Trophoblast cell (in vitro differentiated cells and primary cell): ENCODE measurements at regions not wholly inside any gene's neighbourhood (a gene's known extent, or its start where the extent isn't known, plus 50 kb on each side); places are given as distances from the start of the nearest gene placed in this dataset.

Experiments
- DNase-seq, 2 donors: peaks; one replicate each; pipeline ENCODE4 v3.0.0-alpha.2; 2016
- H2AFZ ChIP-seq: 2 replicates; pipeline ENCODE4 v1.6.1; 2013; ENCODE audit warnings: low read length, moderate library complexity, mild to moderate bottlenecking; ENCODE audit not compliant: insufficient read depth, poor library complexity
- H2AK5ac ChIP-seq: 2 replicates; pipeline ENCODE4 v1.6.1; 2013; ENCODE audit warnings: mild to moderate bottlenecking, low read length
- H2BK120ac ChIP-seq: 2 replicates; pipeline ENCODE4 v1.6.1; 2013; ENCODE audit warnings: low read length, mild to moderate bottlenecking, moderate library complexity; ENCODE audit not compliant: insufficient read depth, poor library complexity
- H2BK12ac ChIP-seq: 2 replicates; pipeline ENCODE4 v1.6.1; 2013; ENCODE audit warnings: mild to moderate bottlenecking, low read length, moderate library complexity
- H2BK5ac ChIP-seq: 2 replicates; pipeline ENCODE4 v1.6.1; 2013; ENCODE audit warnings: low read length, low read depth, moderate library complexity, mild to moderate bottlenecking; ENCODE audit not compliant: poor library complexity
- H3K14ac ChIP-seq: 2 replicates; pipeline ENCODE4 v1.6.1; 2013; ENCODE audit warnings: mild to moderate bottlenecking, low read length
- H3K18ac ChIP-seq: 2 replicates; pipeline ENCODE4 v1.6.1; 2013; ENCODE audit warnings: mild to moderate bottlenecking, low read length
- H3K23ac ChIP-seq: 2 replicates; pipeline ENCODE4 v1.6.1; 2013; ENCODE audit warnings: low read length
- H3K27ac ChIP-seq: 2 replicates; pipeline ENCODE4 v1.5.1; 2013; ENCODE audit warnings: low read depth, mild to moderate bottlenecking, inconsistent platforms, low read length, moderate library complexity
- H3K27me3 ChIP-seq: 2 replicates; pipeline ENCODE4 v1.6.1; 2013; ENCODE audit warnings: inconsistent platforms, mild to moderate bottlenecking, low read length, moderate library complexity; ENCODE audit not compliant: insufficient read depth
- H3K36me3 ChIP-seq, 2 experiments: 1 replicate in 1 of 2; 2 replicates in 1 of 2; pipeline ENCODE4 v1.6.1; 2013; ENCODE audit warnings: low read length in 2 of 2, mild to moderate bottlenecking in 2 of 2, moderate library complexity in 1 of 2; ENCODE audit not compliant: insufficient read depth in 2 of 2, control insufficient read depth in 1 of 2
- H3K4ac ChIP-seq: 2 replicates; pipeline ENCODE4 v1.6.1; 2013; ENCODE audit warnings: low read depth, mild to moderate bottlenecking, low read length, moderate library complexity
- H3K4me1 ChIP-seq, 2 experiments: 1 replicate in 1 of 2; 2 replicates in 1 of 2; pipeline ENCODE4 v1.6.1; 2013; ENCODE audit warnings: low read length in 2 of 2, mild to moderate bottlenecking in 2 of 2, moderate library complexity in 1 of 2; ENCODE audit not compliant: insufficient read depth in 2 of 2, control insufficient read depth in 1 of 2
- H3K4me2 ChIP-seq: 2 replicates; pipeline ENCODE4 v1.6.1; 2013; ENCODE audit warnings: inconsistent platforms, mild to moderate bottlenecking, low read length, moderate library complexity
- H3K4me3 ChIP-seq: 2 replicates; pipeline ENCODE4 v1.5.1; 2013; ENCODE audit warnings: mild to moderate bottlenecking, low read depth, low read length, inconsistent platforms
- H3K79me1 ChIP-seq: one replicate; pipeline ENCODE4 v1.6.1; 2013; ENCODE audit warnings: low read length
- H3K79me2 ChIP-seq: 2 replicates; pipeline ENCODE4 v1.6.1; 2013; ENCODE audit warnings: low read length, mild to moderate bottlenecking; ENCODE audit not compliant: control insufficient read depth, insufficient read depth, poor library complexity
- H3K9ac ChIP-seq: 2 replicates; pipeline ENCODE4 v1.6.1; 2013; ENCODE audit warnings: mild to moderate bottlenecking, low read length
- H3K9me3 ChIP-seq: 2 replicates; pipeline ENCODE4 v1.6.1; 2013; ENCODE audit warnings: low read depth, mild to moderate bottlenecking, control low read depth, inconsistent platforms, low read length; ENCODE audit not compliant: insufficient read depth
- H4K12ac ChIP-seq: 2 replicates; pipeline ENCODE4 v1.6.1; 2013; ENCODE audit warnings: low read depth, mild to moderate bottlenecking, low read length, moderate library complexity
- H4K8ac ChIP-seq: 2 replicates; pipeline ENCODE4 v1.6.1; 2013; ENCODE audit warnings: low read depth, mild to moderate bottlenecking, low read length, moderate library complexity
- H4K91ac ChIP-seq: one replicate; pipeline ENCODE4 v1.6.1; 2013; ENCODE audit warnings: low read depth, mild to moderate bottlenecking, low read length, moderate library complexity
- WGBS: extraction: QIAGEN DNeasy Blood & Tissue Kit; methylation state at CpG from one replicate; pipeline ENCODE4 v1.1.7; 2013; ENCODE audit warnings: missing lambda C conversion rate; ENCODE audit not compliant: insufficient read length, insufficient coverage; ENCODE audit errors: extremely low coverage; 5-methylcytosine and 5-hydroxymethylcytosine counted together

DNA sequence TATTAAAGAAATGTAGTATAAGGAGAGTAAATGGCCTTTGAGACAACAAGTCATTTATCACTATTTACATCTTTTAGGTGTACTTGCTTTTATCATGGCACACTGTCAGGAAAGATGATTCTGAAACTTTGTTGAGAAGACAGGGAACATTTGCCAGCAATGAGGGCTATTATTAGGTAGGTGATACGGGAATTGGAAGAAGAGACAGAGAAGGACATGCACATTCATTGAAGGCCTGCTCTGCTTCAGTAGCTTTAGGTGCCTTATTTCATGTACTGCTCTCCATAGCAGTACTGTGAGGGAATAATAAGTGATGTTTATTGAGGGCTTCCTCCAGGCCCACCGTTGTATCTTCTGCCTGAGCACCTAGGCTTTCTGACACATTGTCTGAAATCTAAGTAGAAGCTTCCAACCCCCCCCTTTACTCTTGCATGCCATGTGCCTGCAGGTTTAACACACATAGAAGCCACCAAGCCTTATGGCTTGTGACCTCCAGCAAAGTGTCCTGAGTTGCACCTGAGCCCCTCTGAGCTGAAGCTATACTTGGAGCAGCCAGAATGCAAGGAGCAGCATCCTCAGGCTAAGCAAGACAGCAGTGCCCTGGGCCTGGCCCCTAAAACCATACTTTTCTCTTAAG, 275.2 kb upstream of the VLDLR start:
- no peaks in the 10 kb centered on the region for H3K27me3 ChIP-seq
- H3K4me1 ChIP-seq = no peaks in the 10 kb centered on the region
- peaks cover 2% of the 10 kb centered on the region for H3K9me3 ChIP-seq
- no peak overlapping the region for H3K4ac ChIP-seq
- no peak overlapping the region for H3K27ac ChIP-seq
- H2BK12ac ChIP-seq = no peak overlapping the region
- DNase-seq = no peak
- no peak overlapping the region for H3K18ac ChIP-seq
- no peak overlapping the region for H4K12ac ChIP-seq
- no peak overlapping the region for H3K4me3 ChIP-seq
- H3K36me3 ChIP-seq = no peaks in the 10 kb centered on the region
- no peak overlapping the region for H3K9ac ChIP-seq
- no peak overlapping the region for H4K91ac ChIP-seq
- no peak overlapping the region for H4K8ac ChIP-seq
- no peak overlapping the region for H3K14ac ChIP-seq
- no peak overlapping the region for H2BK5ac ChIP-seq
- no peak overlapping the region for H2BK120ac ChIP-seq
- no peak overlapping the region for H3K23ac ChIP-seq
- no peaks in the 10 kb centered on the region for H3K79me1 ChIP-seq
- WGBS = no CpG with 5 or more reads among the region's 2 CpGs
- H3K79me2 ChIP-seq = no peaks in the 10 kb centered on the region
- H3K4me2 ChIP-seq = no peak overlapping the region
- H2AFZ ChIP-seq = no peak overlapping the region
- no peak overlapping the region for H2AK5ac ChIP-seq

DNA sequence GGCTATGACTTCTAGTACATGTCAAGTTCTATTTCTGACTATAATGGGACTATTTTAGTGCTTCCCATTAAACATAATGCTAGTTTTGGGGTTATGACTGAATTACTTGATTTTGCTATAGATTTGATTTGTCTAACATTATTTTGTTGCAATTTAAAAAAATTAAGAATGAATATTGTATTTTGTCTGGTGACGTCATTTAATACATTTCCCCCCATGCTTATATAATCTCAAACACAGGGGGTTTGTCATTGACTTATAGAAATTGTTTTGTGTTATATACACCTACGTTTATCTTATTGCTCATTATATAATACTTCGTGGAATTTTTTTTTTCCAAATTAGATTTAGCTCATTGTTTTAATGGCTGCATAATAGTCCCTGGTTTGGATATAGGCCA, 270.3 kb upstream of the VLDLR start:
- H3K79me2 ChIP-seq = no peaks in the 10 kb centered on the region
- H3K4ac ChIP-seq = no peak overlapping the region
- no peaks in the 10 kb centered on the region for H3K79me1 ChIP-seq
- H4K12ac ChIP-seq = no peak overlapping the region
- no peaks in the 10 kb centered on the region for H3K9me3 ChIP-seq
- no peak overlapping the region for H3K18ac ChIP-seq
- no peak overlapping the region for H2BK12ac ChIP-seq
- no peak overlapping the region for H2AK5ac ChIP-seq
- H3K4me3 ChIP-seq = no peak overlapping the region
- H3K27ac ChIP-seq = no peak overlapping the region
- no peak overlapping the region for H3K9ac ChIP-seq
- no peak overlapping the region for H3K4me2 ChIP-seq
- H2AFZ ChIP-seq = no peak overlapping the region
- no peak overlapping the region for H4K8ac ChIP-seq
- no peak overlapping the region for H2BK120ac ChIP-seq
- H3K27me3 ChIP-seq = no peaks in the 10 kb centered on the region
- no CpG with 5 or more reads among the region's 3 CpGs for WGBS
- no peak overlapping the region for H4K91ac ChIP-seq
- no peak overlapping the region for H2BK5ac ChIP-seq
- H3K4me1 ChIP-seq = no peaks in the 10 kb centered on the region
- H3K36me3 ChIP-seq = no peaks in the 10 kb centered on the region
- no peak overlapping the region for H3K14ac ChIP-seq
- no peak for DNase-seq
- H3K23ac ChIP-seq = no peak overlapping the region

DNA sequence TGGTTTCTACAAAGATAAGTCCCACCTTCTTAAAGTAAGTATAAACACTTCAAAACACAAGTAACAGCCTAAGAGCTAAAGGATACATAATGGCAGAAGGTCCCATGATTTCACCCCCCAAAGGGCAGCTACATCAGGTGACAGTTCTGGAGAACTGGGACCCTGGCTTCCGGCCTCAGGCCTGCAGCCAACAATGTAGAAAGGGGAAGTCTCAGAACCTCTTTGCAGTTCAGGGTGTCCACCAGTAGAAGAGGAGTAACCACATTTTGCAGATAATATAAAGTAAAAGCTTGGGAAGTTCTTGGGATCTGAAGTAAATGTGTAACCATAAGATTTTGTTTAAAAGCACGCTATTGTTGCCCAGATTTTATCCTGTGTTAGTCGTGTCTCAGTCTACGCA, 267.4 kb upstream of the VLDLR start:
- no peak overlapping the region for H3K23ac ChIP-seq
- H3K27me3 ChIP-seq = no peaks in the 10 kb centered on the region
- no peak overlapping the region for H2AFZ ChIP-seq
- WGBS = no CpG with 5 or more reads among the region's 4 CpGs
- no peak overlapping the region for H3K14ac ChIP-seq
- no peaks in the 10 kb centered on the region for H3K36me3 ChIP-seq
- no peaks in the 10 kb centered on the region for H3K4me1 ChIP-seq
- H3K27ac ChIP-seq = no peak overlapping the region
- no peak overlapping the region for H2BK12ac ChIP-seq
- no peak for DNase-seq
- H3K9ac ChIP-seq = no peak overlapping the region
- no peak overlapping the region for H2BK5ac ChIP-seq
- H4K8ac ChIP-seq = no peak overlapping the region
- H3K4ac ChIP-seq = no peak overlapping the region
- H4K91ac ChIP-seq = no peak overlapping the region
- no peaks in the 10 kb centered on the region for H3K9me3 ChIP-seq
- no peak overlapping the region for H3K4me2 ChIP-seq
- H4K12ac ChIP-seq = no peak overlapping the region
- H2BK120ac ChIP-seq = no peak overlapping the region
- no peaks in the 10 kb centered on the region for H3K79me2 ChIP-seq
- H3K4me3 ChIP-seq = no peak overlapping the region
- no peak overlapping the region for H2AK5ac ChIP-seq
- no peak overlapping the region for H3K18ac ChIP-seq
- no peaks in the 10 kb centered on the region for H3K79me1 ChIP-seq

DNA sequence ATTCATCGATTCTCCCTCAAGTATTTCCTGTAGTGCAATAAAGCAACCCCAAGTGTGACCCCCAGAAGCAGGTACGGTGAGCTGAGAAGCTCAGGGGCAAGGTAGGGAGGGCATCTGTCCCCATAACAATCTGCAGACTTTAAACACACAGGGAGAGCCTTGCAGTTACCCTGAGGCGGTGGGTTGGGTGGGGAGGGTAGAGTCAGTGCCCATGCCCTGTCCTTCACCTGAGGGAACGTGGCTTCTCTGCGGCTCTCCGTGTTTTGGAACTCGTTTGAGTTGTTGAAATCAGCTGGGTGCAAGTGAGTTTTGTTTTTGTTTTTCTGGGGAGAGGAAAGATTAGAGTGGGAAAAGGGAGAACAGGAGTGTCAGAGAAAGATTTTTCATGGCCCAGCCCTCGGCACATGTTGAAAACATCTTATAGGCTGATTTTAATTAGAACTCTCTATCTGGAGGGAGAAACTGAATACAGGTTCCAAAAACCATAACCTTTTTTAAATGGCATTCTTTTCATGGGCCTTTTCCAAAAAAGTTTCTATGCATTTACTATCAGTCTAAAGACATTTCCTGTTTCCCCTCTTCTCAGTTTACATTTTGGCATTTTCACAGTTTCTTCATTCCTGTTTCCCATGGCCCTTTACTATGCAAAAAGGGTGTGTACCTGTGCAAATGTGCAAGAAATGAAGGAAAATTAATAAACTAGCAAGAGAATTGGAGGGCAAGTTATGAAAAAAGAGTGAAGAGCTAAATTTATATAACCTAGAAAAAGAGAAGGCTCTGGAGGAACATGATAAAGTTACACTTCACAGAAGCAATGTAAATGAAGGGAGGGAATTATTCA, 266.5 kb upstream of the VLDLR start:
- Histone ChIP-seq H3K18ac (no peak overlapping the region), H3K36me3 (no peaks in the 10 kb centered on the region)

More for the DNA sequence above, 266.5 kb upstream of the VLDLR start:
- Histone ChIP-seq H3K27me3 (no peaks in the 10 kb centered on the region), H3K23ac (no peak overlapping the region), H4K8ac (no peak overlapping the region), H2BK5ac (no peak overlapping the region), H3K27ac (no peak overlapping the region), H2AK5ac (no peak overlapping the region), H3K4ac (no peak overlapping the region), H3K79me2 (no peaks in the 10 kb centered on the region), H4K12ac (no peak overlapping the region), H4K91ac (no peak overlapping the region), H3K4me2 (no peak overlapping the region), H2BK12ac (no peak overlapping the region), H3K9ac (no peak overlapping the region), H3K4me3 (no peak overlapping the region), H2BK120ac (no peak overlapping the region), H3K4me1 (peaks cover 0 to 3% of the 10 kb centered on the region in 2 experiments), H3K79me1 (no peaks in the 10 kb centered on the region), H2AFZ (no peak overlapping the region), H3K9me3 (no peaks in the 10 kb centered on the region), H3K14ac (no peak overlapping the region)
- no CpG with 5 or more reads among the region's 8 CpGs for WGBS
- no peak for DNase-seq
